Heart right ventricle (tissue), 16 donors: ENCODE measurements at regions not wholly inside any gene's neighbourhood (a gene's known extent, or its start where the extent isn't known, plus 50 kb on each side); places are given as distances from the start of the nearest gene placed in this dataset.
A peak's percentile ranks its signal among the peaks of the same experiment; 100 is the strongest.

Experiments used
- ATAC-seq, 8 donors: fragments of 200-7000 bp; cut with Tn5 transposase; one replicate each; pipeline ENCODE4 v1.9.1; 2020; ENCODE audit warnings: mild to moderate bottlenecking in 8 of 8, moderate library complexity in 8 of 8, moderate number of reproducible peaks in 1 of 8
- DNase-seq, 2 donors: peaks; one replicate each; pipeline ENCODE4 v3.0.0-alpha.2; 2020
- H3K27ac ChIP-seq, 10 donors: fragments of 200-600 bp; sonication (generic) in 2 of 10; one replicate each; pipeline versions ENCODE4 v1.5.0 to v1.8.0; 2020 to 2022; ENCODE audit warnings: mild to moderate bottlenecking in 3 of 10
- H3K27me3 ChIP-seq, 7 donors: fragments of 200-600 bp; one replicate each; pipeline ENCODE4 v1.8.0; 2021 to 2022; ENCODE audit warnings: mild to moderate bottlenecking in 2 of 7
- H3K36me3 ChIP-seq, 9 donors: fragments of 200-600 bp; sonication (generic) in 1 of 9; one replicate each; pipeline versions ENCODE4 v1.5.0 to v1.8.0; 2020 to 2022; ENCODE audit warnings: mild to moderate bottlenecking in 2 of 9
- H3K4me1 ChIP-seq, 9 donors: fragments of 200-600 bp; sonication (generic) in 1 of 9; one replicate each; pipeline versions ENCODE4 v1.5.0 to v1.8.0; 2020 to 2022; ENCODE audit warnings: mild to moderate bottlenecking in 4 of 9
- H3K4me3 ChIP-seq, 10 donors: fragments of 200-600 bp; sonication (generic) in 2 of 10; one replicate each; pipeline versions ENCODE4 v1.5.0 to v1.8.0; 2020 to 2022; ENCODE audit warnings: mild to moderate bottlenecking in 7 of 10, moderate library complexity in 2 of 10
- H3K9me3 ChIP-seq, 11 donors: fragments of 200-600 bp in 10 of 11; sonication (generic) in 2 of 11; one replicate each; pipeline versions ENCODE4 v1.5.0 to v1.8.0; 2013 to 2022; ENCODE audit warnings: mild to moderate bottlenecking in 2 of 11, control low read depth in 1 of 11, moderate library complexity in 1 of 11
- CTCF ChIP-seq, 9 donors: fragments of 200-600 bp; sonication (generic) in 2 of 9; IDR thresholded peaks; one replicate each; pipeline versions ENCODE4 v1.5.0 to v1.8.0; 2021 to 2022; ENCODE audit warnings: antibody characterized with exemption in 9 of 9, mild to moderate bottlenecking in 5 of 9, moderate library complexity in 1 of 9
- WGBS, 2 donors: extraction: QIAGEN DNeasy Blood & Tissue Kit; methylation state at CpG; one replicate each; pipeline ENCODE4 v1.1.7; 2013; ENCODE audit warnings: inconsistent platforms in 1 of 2; 5-methylcytosine and 5-hydroxymethylcytosine counted together
- intact Hi-C, 10 donors: fragments of 100-400 bp; cut with DNase I; formaldehyde crosslinking; loops; one replicate each; pipeline versions ENCODE4 v1.11.1 to v1.14.2; 2022
- donor health status: Arrhythmogenic right ventricular cardiomyopathy.
- donor health status: ischemic (EF 13 %, LVEDD 7.1; RV severe dilation, severe dysfunction).
- donor health status: healthy with polysubstance abuse.
- donor health status: DM: no; HTN: yes; CAD: no.
- donor health status: DM: no; HTN: no; CAD: no.
- donor health status: ischemic (EF 25% LVEDD 6.9; RV normal size, moderate dysfunction).
- donor health status: ischemic (EF 25% LVEDD 5.7; RV mildly dilated, moderate dysfunction).
- donor health status: healthy.
- donor health status: DM: yes; HTN: yes; CAD: no.
- donor health status: Ischemic cardiomyopathy.
- donor health status: ischemic (EF 35%, LVEDD 5.7; RV mildly dilated, moderate dysfunction).
- donor health status: nonischemic (EF 11% LVEDD 7.7; RV severe dilation, severe dysfunction).
- donor health status: DM: yes; HTN: yes; CAD: no.
- donor health status: PGD.
- donor health status: ischemic (EF 29% LVEDD 5.4; RV normal size, mild dysfunction).
- donor health status: nonischemic (EF 23%, LVEDD 6.1; RV moderate dilation, normal function).

GRCh38 chr1:71193153-71193552 is 112.3 kb upstream of the ZRANB2 start:
- 35 to 39% methylated on average over 1 of the region's 1 CpG for WGBS, 2 donors
- no peaks in the 10 kb centered on the region for H3K36me3 ChIP-seq
- no peaks in the 10 kb centered on the region for H3K27me3 ChIP-seq
- peak in 7 of 8 donors; percentile 31 to 87 (median 55) for ATAC-seq
- peaks cover 0 to 2% (median 0%) of the 10 kb centered on the region in 11 donors for H3K9me3 ChIP-seq
- H3K4me3 ChIP-seq, result no peak overlapping the region
- H3K4me1 ChIP-seq, result peaks cover 0 to 6% (median 0%) of the 10 kb centered on the region in 9 donors
- no peak for DNase-seq
- H3K27ac ChIP-seq, result no peak overlapping the region
- TF ChIP-seq CTCF (IDR thresholded peaks at IDR 0.05), result no peak
- intact Hi-C loops, result loop anchor here in 2 of 10 donors (10.0 kb wide), 2 partner anchors 332 to 522 kb away; no protein-coding TSS in a partner anchor

GRCh38 chr1:71191520-71191919 is 110.7 kb upstream of the ZRANB2 start:
- peaks cover 0 to 2% (median 0%) of the 10 kb centered on the region in 11 donors for H3K9me3 ChIP-seq
- no peak for ATAC-seq
- no peak overlapping the region for H3K4me3 ChIP-seq
- TF ChIP-seq CTCF (IDR thresholded peaks at IDR 0.05), result no peak
- 88 to 92% methylated on average over 1 of the region's 1 CpG for WGBS, 2 donors
- H3K36me3 ChIP-seq, result no peaks in the 10 kb centered on the region
- no peak for DNase-seq
- peaks cover 0 to 6% (median 0%) of the 10 kb centered on the region in 9 donors for H3K4me1 ChIP-seq
- H3K27me3 ChIP-seq, result no peaks in the 10 kb centered on the region
- H3K27ac ChIP-seq, result no peak overlapping the region
- intact Hi-C loops, result loop anchor here in 2 of 10 donors (10.0 kb wide), 2 partner anchors 333 to 523 kb away; no protein-coding TSS in a partner anchor

- no peak for TF ChIP-seq CTCF (IDR thresholded peaks at IDR 0.05)
- intact Hi-C loops, result loop anchor here in 2 of 10 donors (10.0 kb wide), 2 partner anchors 334 to 524 kb away; no protein-coding TSS in a partner anchor
- Histone ChIP-seq H3K4me1 (peaks cover 0 to 6% (median 0%) of the 10 kb centered on the region in 9 donors), H3K4me3 (no peak overlapping the region), H3K36me3 (no peaks in the 10 kb centered on the region), H3K27me3 (no peaks in the 10 kb centered on the region), H3K27ac (no peak overlapping the region), H3K9me3 (peaks cover 0 to 4% (median 0%) of the 10 kb centered on the region in 11 donors)
- ATAC-seq, result no peak
- no peak for DNase-seq
- WGBS, 2 donors, result 89 to 92% methylated on average over 5 of the region's 5 CpGs
Measured at GRCh38 chr1:71190843-71191242, 110.0 kb upstream of the ZRANB2 start.

GRCh38 chr1:71184410-71184809 is 103.6 kb upstream of the ZRANB2 start:
- no peak for TF ChIP-seq CTCF (IDR thresholded peaks at IDR 0.05)
- peaks cover 0 to 4% (median 0%) of the 10 kb centered on the region in 11 donors for H3K9me3 ChIP-seq
- H3K27ac ChIP-seq, result no peak overlapping the region
- intact Hi-C loops, result no loop called here
- no peaks in the 10 kb centered on the region for H3K27me3 ChIP-seq
- no peaks in the 10 kb centered on the region for H3K36me3 ChIP-seq
- 92 to 93% methylated on average over 6 of the region's 6 CpGs for WGBS, 2 donors
- no peak overlapping the region for H3K4me3 ChIP-seq
- DNase-seq (no peak), ATAC-seq (no peak)
- no peaks in the 10 kb centered on the region for H3K4me1 ChIP-seq
